HG03469 (cell line): ENCODE measurements at regions not wholly inside any gene's neighbourhood (a gene's known extent, or its start where the extent isn't known, plus 50 kb on each side); places are given as distances from the start of the nearest gene placed in this dataset.

Experiments used
- ATAC-seq: cut with Tn5 transposase; IDR thresholded peaks from one replicate; pipeline ENCODE4 v1.9.1; 2021; ENCODE audit warnings: mild to moderate bottlenecking, moderate library complexity, moderate number of reproducible peaks; ENCODE audit not compliant: unreplicated experiment

GRCh38 chr22:49197986-49198704 is 629.5 kb downstream of the BRD1 start:
- ATAC-seq = no peak

- ATAC-seq = no peak
Measured at GRCh38 chr22:49197505-49197904, 630.2 kb downstream of the BRD1 start.

GRCh38 chr22:49196046-49196511 is 631.6 kb downstream of the BRD1 start:
- ATAC-seq = no peak

GRCh38 chr22:49195636-49196035 is 632.0 kb downstream of the BRD1 start:
- no peak for ATAC-seq

GRCh38 chr22:49193901-49194465 is 633.7 kb downstream of the BRD1 start:
- no peak for ATAC-seq

- no peak for ATAC-seq
Measured at GRCh38 chr22:49193348-49193747, 634.3 kb downstream of the BRD1 start.

- no peak for ATAC-seq
Measured at GRCh38 chr22:49192857-49193250, 634.8 kb downstream of the BRD1 start.

- ATAC-seq = no peak
Measured at GRCh38 chr22:49192180-49192856, 635.4 kb downstream of the BRD1 start.

GRCh38 chr22:49191506-49191980 is 636.1 kb downstream of the BRD1 start:
- ATAC-seq = no peak

- no peak for ATAC-seq
Measured at GRCh38 chr22:49190816-49191505, 636.7 kb downstream of the BRD1 start.

- ATAC-seq = no peak
Measured at GRCh38 chr22:49189871-49190270, 637.8 kb downstream of the BRD1 start.

- no peak for ATAC-seq
Measured at GRCh38 chr22:49188591-49188990, 639.1 kb downstream of the BRD1 start.

- ATAC-seq = no peak
Measured at GRCh38 chr22:49188091-49188490, 639.6 kb downstream of the BRD1 start.

GRCh38 chr22:49186762-49187161 is 640.9 kb downstream of the BRD1 start:
- no peak for ATAC-seq

GRCh38 chr22:49186293-49186692 is 641.4 kb downstream of the BRD1 start:
- no peak for ATAC-seq

- no peak for ATAC-seq
Measured at GRCh38 chr22:49185312-49185969, 642.2 kb downstream of the BRD1 start.

GRCh38 chr22:49184736-49185135 is 642.9 kb downstream of the BRD1 start:
- no peak for ATAC-seq

- no peak for ATAC-seq
Measured at GRCh38 chr22:49183826-49184216, 643.9 kb downstream of the BRD1 start.

GRCh38 chr22:49183208-49183825 is 644.4 kb downstream of the BRD1 start:
- ATAC-seq = no peak

GRCh38 chr22:49182416-49182815 is 645.3 kb downstream of the BRD1 start:
- ATAC-seq = no peak
